Neural crest cell (in vitro differentiated cells): ENCODE measurements at regions not wholly inside any gene's neighbourhood (a gene's known extent, or its start where the extent isn't known, plus 50 kb on each side); places are given as distances from the start of the nearest gene placed in this dataset.

Source experiments
- DNase-seq: peaks from one replicate; pipeline ENCODE4 v3.0.0; 2021; ENCODE audit warnings: low read depth, mixed read lengths, low spot score
- H3K27ac Mint-ChIP-seq: one replicate; pipeline ENCODE4 v1.8.0; 2021; ENCODE audit warnings: mild to moderate bottlenecking, mixed read lengths; ENCODE audit not compliant: unreplicated experiment
- H3K27me3 Mint-ChIP-seq: 2 replicates; pipeline ENCODE4 v1.8.0; 2021; ENCODE audit warnings: low read depth, mild to moderate bottlenecking, mixed read lengths
- H3K36me3 Mint-ChIP-seq: 2 replicates; pipeline ENCODE4 v1.8.0; 2021; ENCODE audit warnings: low read depth, mild to moderate bottlenecking, mixed read lengths
- H3K4me1 Mint-ChIP-seq: 2 replicates; pipeline ENCODE4 v1.8.0; 2021; ENCODE audit warnings: mixed read lengths
- H3K4me3 Mint-ChIP-seq: one replicate; pipeline ENCODE4 v1.8.0; 2021; ENCODE audit warnings: mild to moderate bottlenecking, mixed read lengths
- H3K9me3 Mint-ChIP-seq: 2 replicates; pipeline ENCODE4 v1.8.0; 2021; ENCODE audit warnings: mixed read lengths
- CTCF ChIP-seq: fragments of 200-600 bp; sonication (generic); conservative IDR thresholded peaks from 2 replicates; pipeline ENCODE4 v1.5.0; 2021; ENCODE audit warnings: antibody characterized with exemption, mild to moderate bottlenecking

DNA sequence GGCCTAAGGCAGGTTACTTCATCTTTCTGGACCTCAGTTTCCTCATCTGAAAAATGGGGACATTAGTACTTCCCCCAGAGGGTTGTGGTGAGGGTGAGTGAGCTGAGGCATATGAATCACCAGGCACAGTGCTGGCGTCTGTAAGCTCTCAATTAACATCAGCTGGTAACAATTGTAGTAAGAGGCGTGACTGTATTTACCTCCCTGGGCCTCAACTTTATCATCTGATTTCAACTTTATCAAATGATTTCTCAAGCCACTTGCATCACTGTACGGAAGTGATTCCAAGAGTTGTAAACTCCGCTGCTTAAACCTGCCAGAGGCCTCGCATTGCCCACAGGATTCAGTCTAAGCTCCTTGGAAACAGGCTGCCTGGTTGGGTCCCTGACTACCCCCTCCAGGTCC, 53.6 kb upstream of the PKDCC start:
- peaks cover 6% of the 10 kb centered on the region for H3K9me3 Mint-ChIP-seq
- DNase-seq, result no peak
- H3K4me3 Mint-ChIP-seq, result no peak overlapping the region
- H3K27ac Mint-ChIP-seq, result no peak overlapping the region
- H3K4me1 Mint-ChIP-seq, result peaks cover 58% of the 10 kb centered on the region
- peaks cover 4% of the 10 kb centered on the region for H3K36me3 Mint-ChIP-seq
- H3K27me3 Mint-ChIP-seq, result no peaks in the 10 kb centered on the region
- no peak for TF ChIP-seq CTCF

- no peak overlapping the region for H3K4me3 Mint-ChIP-seq
- no peak overlapping the region for H3K27ac Mint-ChIP-seq
- peaks cover 4% of the 10 kb centered on the region for H3K36me3 Mint-ChIP-seq
- H3K4me1 Mint-ChIP-seq, result peaks cover 54% of the 10 kb centered on the region
- peaks cover 5% of the 10 kb centered on the region for H3K9me3 Mint-ChIP-seq
- TF ChIP-seq CTCF, result no peak
- H3K27me3 Mint-ChIP-seq, result no peaks in the 10 kb centered on the region
- no peak for DNase-seq
Measured at GRCh38 chr2:41994661-41995060, 53.2 kb upstream of the PKDCC start.

- peaks cover 10% of the 10 kb centered on the region for H3K9me3 Mint-ChIP-seq
- peaks cover 4% of the 10 kb centered on the region for H3K36me3 Mint-ChIP-seq
- DNase-seq, result no peak
- peaks cover 36% of the 10 kb centered on the region for H3K4me1 Mint-ChIP-seq
- H3K4me3 Mint-ChIP-seq, result no peak overlapping the region
- H3K27me3 Mint-ChIP-seq, result no peaks in the 10 kb centered on the region
- TF ChIP-seq CTCF, result no peak
- no peak overlapping the region for H3K27ac Mint-ChIP-seq
Measured at GRCh38 chr2:41997561-41997960, 50.3 kb upstream of the PKDCC start.
